ENCODE measurements at regions not wholly inside any gene's neighbourhood (a gene's known extent, or its start where the extent isn't known, plus 50 kb on each side); places are given as distances from the start of the nearest gene placed in this dataset.
A peak's percentile ranks its signal among the peaks of the same experiment; 100 is the strongest.
"Not testable (repeated sequence)": the region's sequence is repeated elsewhere in the genome, so short reads cannot be mapped to it uniquely, and the experiment has no call there.

- DNase-seq, result peak; percentile 39
Observed at GRCh38 chr13:50420718-50421472, 405.7 kb downstream of the KCNRG start.

- no peak for DNase-seq
Observed at GRCh38 chr13:50421473-50422130, 406.4 kb downstream of the KCNRG start.

GRCh38 chr13:50422181-50423148 lies 407.2 kb downstream of the KCNRG start:
- DNase-seq, result no peak

GRCh38 chr13:50424993-50425392 lies 409.7 kb downstream of the KCNRG start:
- no peak for DNase-seq

GRCh38 chr13:50425772-50426171 lies 410.5 kb downstream of the KCNRG start:
- no peak for DNase-seq

- DNase-seq, result no peak
Observed at GRCh38 chr13:50426927-50427326, 411.7 kb downstream of the KCNRG start.

- not testable (repeated sequence) for DNase-seq
Observed at GRCh38 chr13:50427511-50427910, 412.3 kb downstream of the KCNRG start.

GRCh38 chr13:50428183-50428877 lies 413.1 kb downstream of the KCNRG start:
- DNase-seq, result no peak

- no peak for DNase-seq
Observed at GRCh38 chr13:50435011-50435410, 408.5 kb downstream of the DLEU7 start.

GRCh38 chr13:50437252-50437651 lies 406.2 kb downstream of the DLEU7 start:
- peak; percentile 23 for DNase-seq

GRCh38 chr13:50438351-50438750 lies 405.1 kb downstream of the DLEU7 start:
- DNase-seq, result no peak

GRCh38 chr13:50441130-50441529 lies 402.4 kb downstream of the DLEU7 start:
- peak; percentile 46 for DNase-seq

- DNase-seq, result no peak
Observed at GRCh38 chr13:50444726-50445125, 398.8 kb downstream of the DLEU7 start.

- peak; percentile 57 for DNase-seq
Observed at GRCh38 chr13:50446611-50447010, 396.9 kb downstream of the DLEU7 start.

- DNase-seq, result no peak
Observed at GRCh38 chr13:50448535-50448998, 394.9 kb downstream of the DLEU7 start.

- DNase-seq, result no peak
Observed at GRCh38 chr13:50449465-50449864, 394.0 kb downstream of the DLEU7 start.

- DNase-seq, result no peak
Observed at GRCh38 chr13:50450279-50450678, 393.2 kb downstream of the DLEU7 start.

- no peak for DNase-seq
Observed at GRCh38 chr13:50451609-50452008, 391.9 kb downstream of the DLEU7 start.

- DNase-seq, result no peak
Observed at GRCh38 chr13:50452028-50452427, 391.5 kb downstream of the DLEU7 start.

GRCh38 chr13:50452756-50453155 lies 390.7 kb downstream of the DLEU7 start:
- no peak for DNase-seq

- no peak for DNase-seq
Observed at GRCh38 chr13:50453188-50453587, 390.3 kb downstream of the DLEU7 start.

- DNase-seq, result no peak
Observed at GRCh38 chr13:50456111-50456510, 387.4 kb downstream of the DLEU7 start.
